ENCODE measurements at regions not wholly inside any gene's neighbourhood (a gene's known extent, or its start where the extent isn't known, plus 50 kb on each side); places are given as distances from the start of the nearest gene placed in this dataset.

GRCh38 chr11:123251657-123252344, 56.8 kb upstream of the CLMP start:
- H3K36me3 Mint-ChIP-seq (ENCODE audit: low read depth) = no peaks in the 10 kb centered on the region
- H3K27ac Mint-ChIP-seq = no peak overlapping the region
- no peak overlapping the region for H3K4me3 Mint-ChIP-seq
- H3K4me1 Mint-ChIP-seq (ENCODE audit: low read depth) = peaks cover 5% of the 10 kb centered on the region
- peaks cover 20% of the 10 kb centered on the region for H3K27me3 Mint-ChIP-seq
- no peaks in the 10 kb centered on the region for H3K9me3 Mint-ChIP-seq
- intact Hi-C loops (cut with micrococcal nuclease) = no loop called here

DNA sequence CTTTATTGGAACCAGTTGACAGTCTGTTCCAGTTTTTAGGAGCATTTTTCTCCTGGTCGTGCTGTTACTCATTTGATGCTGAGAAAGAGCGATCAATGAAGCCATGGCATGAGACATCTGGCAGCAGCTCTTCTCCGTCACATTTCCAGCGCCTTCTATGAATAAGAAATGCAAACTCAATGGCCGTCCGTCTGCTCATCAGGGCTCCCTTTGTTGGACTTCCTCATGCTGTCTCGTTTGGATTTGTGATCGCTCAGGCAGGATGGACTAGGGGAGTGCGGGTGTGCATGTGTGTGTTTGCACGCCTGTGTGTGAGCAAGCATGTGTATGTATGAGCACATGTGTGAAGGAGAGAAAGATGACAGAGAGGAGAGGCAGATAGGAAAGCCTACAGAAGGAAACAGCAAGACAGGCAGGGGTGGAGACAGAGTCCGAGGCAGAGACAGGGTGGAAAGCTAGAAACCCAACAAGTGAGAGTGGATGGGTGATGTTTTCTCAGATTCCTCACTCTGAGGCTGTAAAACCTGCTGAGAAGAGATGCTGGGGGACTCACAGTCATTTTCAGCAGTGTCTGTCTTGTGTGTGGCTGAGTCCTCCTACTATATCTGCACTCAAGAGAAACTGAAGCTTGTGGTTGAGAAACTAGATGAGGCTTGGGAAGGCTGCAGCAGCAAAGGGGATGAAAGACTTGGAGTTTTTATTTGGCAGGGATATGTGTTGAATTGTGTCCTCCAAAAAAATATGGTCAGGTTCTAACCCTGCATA, 56.0 kb upstream of the CLMP start:
- Mint-ChIP-seq H3K27ac (no peak overlapping the region), H3K4me3 (no peak overlapping the region), H3K9me3 (no peaks in the 10 kb centered on the region), H3K27me3 (peaks cover 20% of the 10 kb centered on the region), H3K4me1 (ENCODE audit: low read depth) (peaks cover 5% of the 10 kb centered on the region), H3K36me3 (ENCODE audit: low read depth) (no peaks in the 10 kb centered on the region)
- intact Hi-C loops (cut with micrococcal nuclease) = no loop called here

- H3K4me3 Mint-ChIP-seq = no peak overlapping the region
Observed at GRCh38 chr11:123249354-123249753, 54.3 kb upstream of the CLMP start.

DNA sequence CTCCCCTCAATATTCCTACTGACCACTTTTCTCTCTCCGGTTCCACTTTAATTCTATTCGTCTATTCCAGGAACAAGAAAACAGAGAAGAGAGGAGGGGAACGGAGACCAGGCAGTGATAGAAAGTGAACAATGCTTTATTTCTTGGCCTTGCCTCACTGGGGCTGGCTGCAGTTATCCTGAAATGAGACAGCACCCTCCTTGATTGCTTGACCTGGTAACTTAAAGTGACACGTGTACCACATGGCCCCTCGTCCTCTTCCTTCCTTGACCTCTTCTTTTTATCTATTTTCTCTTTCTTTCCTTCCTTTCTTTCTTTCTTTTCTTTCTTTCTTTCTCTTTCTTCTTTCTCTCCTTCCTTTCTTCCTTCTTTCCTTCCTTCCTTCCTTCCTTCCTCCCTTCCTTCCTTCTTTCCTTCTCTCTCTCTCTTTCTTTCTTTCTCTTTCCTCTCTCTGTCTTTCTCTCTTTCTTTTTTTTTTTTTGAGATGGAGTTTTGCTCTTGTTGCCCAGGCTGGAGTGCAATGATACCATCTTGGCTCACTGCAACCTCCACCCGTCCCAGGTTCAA, 52.8 kb upstream of the CLMP start:
- H3K27ac Mint-ChIP-seq = no peak overlapping the region
- peaks cover 5% of the 10 kb centered on the region for H3K4me1 Mint-ChIP-seq (ENCODE audit: low read depth)
- no peaks in the 10 kb centered on the region for H3K9me3 Mint-ChIP-seq
- H3K27me3 Mint-ChIP-seq = peaks cover 14% of the 10 kb centered on the region
- H3K36me3 Mint-ChIP-seq (ENCODE audit: low read depth) = no peaks in the 10 kb centered on the region
- H3K4me3 Mint-ChIP-seq = no peak overlapping the region
- intact Hi-C loops (cut with micrococcal nuclease) = loop anchor here (1.0 to 5.0 kb wide), 3 partner anchors 137 to 229 kb away; no protein-coding TSS in a partner anchor

More at GRCh38 chr11:123249354-123249753, 54.3 kb upstream of the CLMP start:
- intact Hi-C loops (cut with micrococcal nuclease) = loop anchor here (5.0 kb wide), 1 partner anchor 228 kb away; no protein-coding TSS in a partner anchor
- H3K36me3 Mint-ChIP-seq (ENCODE audit: low read depth) = no peaks in the 10 kb centered on the region
- H3K4me1 Mint-ChIP-seq (ENCODE audit: low read depth) = peaks cover 5% of the 10 kb centered on the region
- H3K27me3 Mint-ChIP-seq = peaks cover 15% of the 10 kb centered on the region
- no peak overlapping the region for H3K27ac Mint-ChIP-seq
- no peaks in the 10 kb centered on the region for H3K9me3 Mint-ChIP-seq

GRCh38 chr11:123247496-123247799, 52.4 kb upstream of the CLMP start:
- Mint-ChIP-seq H3K36me3 (ENCODE audit: low read depth) (no peaks in the 10 kb centered on the region), H3K27me3 (peaks cover 12% of the 10 kb centered on the region), H3K9me3 (no peaks in the 10 kb centered on the region), H3K4me3 (no peak overlapping the region), H3K4me1 (ENCODE audit: low read depth) (peaks cover 5% of the 10 kb centered on the region), H3K27ac (no peak overlapping the region)
- intact Hi-C loops (cut with micrococcal nuclease) = loop anchor here (1.0 to 5.0 kb wide), 3 partner anchors 136 to 230 kb away; no protein-coding TSS in a partner anchor

DNA sequence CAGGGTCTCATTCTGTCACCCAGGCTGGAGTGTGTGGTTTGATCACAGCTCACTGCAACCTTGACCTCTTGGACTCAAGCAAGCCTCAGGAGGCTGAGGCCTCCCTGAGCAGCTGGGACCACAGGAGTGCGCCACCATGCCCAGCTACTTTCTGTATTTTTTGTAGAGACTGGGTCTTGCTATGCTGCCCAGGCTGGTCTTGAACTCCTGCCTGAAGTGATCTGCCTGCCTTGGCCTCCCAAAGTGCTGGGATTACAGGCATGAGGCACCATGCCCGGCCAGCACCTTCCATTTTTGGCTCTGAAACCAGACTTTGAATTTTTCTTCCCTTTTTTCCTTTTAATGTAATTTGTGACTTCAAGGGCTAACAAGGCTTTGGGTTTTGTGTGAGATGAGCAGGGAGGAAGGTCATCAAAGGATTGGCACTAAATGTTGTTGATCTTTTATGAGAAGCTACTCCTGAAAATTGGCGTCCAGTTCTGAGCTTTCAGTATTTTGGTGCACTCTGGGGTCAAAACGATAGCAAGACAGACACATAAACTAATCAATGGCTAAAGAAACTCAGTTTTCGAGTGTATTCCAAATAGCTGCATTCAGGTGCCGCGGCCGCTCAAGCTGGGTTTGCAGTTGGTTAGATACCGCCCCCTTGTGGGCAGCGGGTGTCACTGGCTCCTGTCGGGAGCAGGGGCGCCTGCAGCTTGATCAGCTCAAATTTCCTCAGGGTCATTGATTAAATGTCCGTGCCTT, 51.9 kb upstream of the CLMP start:
- H3K36me3 Mint-ChIP-seq (ENCODE audit: low read depth) = no peaks in the 10 kb centered on the region
- no peak overlapping the region for H3K27ac Mint-ChIP-seq
- H3K9me3 Mint-ChIP-seq = no peaks in the 10 kb centered on the region
- peaks cover 5% of the 10 kb centered on the region for H3K4me1 Mint-ChIP-seq (ENCODE audit: low read depth)
- H3K27me3 Mint-ChIP-seq = peaks cover 12% of the 10 kb centered on the region
- intact Hi-C loops (cut with micrococcal nuclease) = loop anchor here (1.0 to 5.0 kb wide), 3 partner anchors 136 to 230 kb away; no protein-coding TSS in a partner anchor
- no peak overlapping the region for H3K4me3 Mint-ChIP-seq

GRCh38 chr11:123245567-123245966, 50.5 kb upstream of the CLMP start:
- no peaks in the 10 kb centered on the region for H3K36me3 Mint-ChIP-seq (ENCODE audit: low read depth)
- intact Hi-C loops (cut with micrococcal nuclease) = loop anchor here (5.0 kb wide), 1 partner anchor 232 kb away; no protein-coding TSS in a partner anchor
- no peak overlapping the region for H3K27ac Mint-ChIP-seq
- H3K27me3 Mint-ChIP-seq = peaks cover 11% of the 10 kb centered on the region
- H3K9me3 Mint-ChIP-seq = no peaks in the 10 kb centered on the region
- peaks cover 5% of the 10 kb centered on the region for H3K4me1 Mint-ChIP-seq (ENCODE audit: low read depth)
- no peak overlapping the region for H3K4me3 Mint-ChIP-seq

Measured in dendritic cell treated with granulocyte-macrophage colony-stimulating factor and Interleukin-4, amounts not matched to agents 40 ng/mL and 50 ng/mL, for 4 days (primary cell).